ENCODE measurements at regions not wholly inside any gene's neighbourhood (a gene's known extent, or its start where the extent isn't known, plus 50 kb on each side); places are given as distances from the start of the nearest gene placed in this dataset.

- no peaks in the 10 kb centered on the region for H3K9me2 ChIP-seq (ENCODE audit: insufficient read depth)
- ChIA-PET CTCF (no interaction called here), POLR2A (ENCODE audit: unreplicated experiment) (no interaction called here)
- no peak overlapping the region for H3K4me3 ChIP-seq
- H3K27me3 ChIP-seq (ENCODE audit: insufficient read depth, low read depth) = no peaks in the 10 kb centered on the region
- no peaks in the 10 kb centered on the region for H3K79me2 ChIP-seq (ENCODE audit: low read depth)
- H3K4me2 ChIP-seq = no peak overlapping the region
- H3K9me3 ChIP-seq (ENCODE audit: insufficient read depth, low read depth) = no peaks in the 10 kb centered on the region
- H3K27ac ChIP-seq = no peak overlapping the region
- no TSS peak for BruUV-seq (replicated peaks)
- no peak for DNase-seq
- no peak for TF ChIP-seq EZH2 (IDR thresholded peaks at IDR 0.05; ENCODE audit: low read depth)
- TF ChIP-seq CTCF (conservative IDR thresholded peaks at IDR 0.05) = no peak
- intact Hi-C loops (cut with micrococcal nuclease; ENCODE audit: unreplicated experiment) = no loop called here
- no peaks in the 10 kb centered on the region for H3F3A ChIP-seq (ENCODE audit: insufficient read depth, low read depth)
- no peaks in the 10 kb centered on the region for H3K36me3 ChIP-seq (ENCODE audit: low read depth)
- no peak overlapping the region for H2AFZ ChIP-seq
- no peaks in the 10 kb centered on the region for H3K4me1 ChIP-seq (replicated peaks; ENCODE audit: insufficient read depth)
- H4K20me1 ChIP-seq (ENCODE audit: insufficient read depth) = no peaks in the 10 kb centered on the region
These were observed 256.2 kb upstream of the LUZP2 start for GRCh38 chr11:24240496-24241175.

- H3K9me2 ChIP-seq (ENCODE audit: insufficient read depth) = no peaks in the 10 kb centered on the region
- H4K20me1 ChIP-seq (ENCODE audit: insufficient read depth) = no peaks in the 10 kb centered on the region
- no peaks in the 10 kb centered on the region for H3K4me1 ChIP-seq (replicated peaks; ENCODE audit: insufficient read depth)
- no peaks in the 10 kb centered on the region for H3K27me3 ChIP-seq (ENCODE audit: insufficient read depth, low read depth)
- no peak overlapping the region for H3K4me3 ChIP-seq
- no peak for DNase-seq
- CTCF ChIA-PET = no interaction called here
- H2AFZ ChIP-seq = no peak overlapping the region
- no peak overlapping the region for H3K27ac ChIP-seq
- no peaks in the 10 kb centered on the region for H3K36me3 ChIP-seq (ENCODE audit: low read depth)
- no TSS peak for BruUV-seq (replicated peaks)
- no peaks in the 10 kb centered on the region for H3K9me3 ChIP-seq (ENCODE audit: insufficient read depth, low read depth)
- intact Hi-C loops (cut with micrococcal nuclease; ENCODE audit: unreplicated experiment) = no loop called here
- no peaks in the 10 kb centered on the region for H3F3A ChIP-seq (ENCODE audit: insufficient read depth, low read depth)
- no peak for TF ChIP-seq EZH2 (IDR thresholded peaks at IDR 0.05; ENCODE audit: low read depth)
- no peak for TF ChIP-seq CTCF (conservative IDR thresholded peaks at IDR 0.05)
- POLR2A ChIA-PET (ENCODE audit: unreplicated experiment) = no interaction called here
- no peaks in the 10 kb centered on the region for H3K79me2 ChIP-seq (ENCODE audit: low read depth)
- no peak overlapping the region for H3K4me2 ChIP-seq
These were observed 250.1 kb upstream of the LUZP2 start for GRCh38 chr11:24246715-24247114.

GRCh38 chr11:24247846-24248245 is 249.0 kb upstream of the LUZP2 start:
- CTCF ChIA-PET = no interaction called here
- Histone ChIP-seq H3K4me1 (replicated peaks; ENCODE audit: insufficient read depth) (no peaks in the 10 kb centered on the region), H3K36me3 (ENCODE audit: low read depth) (no peaks in the 10 kb centered on the region), H4K20me1 (ENCODE audit: insufficient read depth) (no peaks in the 10 kb centered on the region), H3K27ac (no peak overlapping the region), H3K4me2 (no peak overlapping the region), H3K9me3 (ENCODE audit: insufficient read depth, low read depth) (no peaks in the 10 kb centered on the region), H3K27me3 (ENCODE audit: insufficient read depth, low read depth) (no peaks in the 10 kb centered on the region), H3K79me2 (ENCODE audit: low read depth) (no peaks in the 10 kb centered on the region), H2AFZ (no peak overlapping the region), H3K4me3 (no peak overlapping the region), H3F3A (ENCODE audit: insufficient read depth, low read depth) (no peaks in the 10 kb centered on the region), H3K9me2 (ENCODE audit: insufficient read depth) (no peaks in the 10 kb centered on the region)
- POLR2A ChIA-PET (ENCODE audit: unreplicated experiment) = no interaction called here
- BruUV-seq (replicated peaks) = no TSS peak
- intact Hi-C loops (cut with micrococcal nuclease; ENCODE audit: unreplicated experiment) = no loop called here
- TF ChIP-seq EZH2 (IDR thresholded peaks at IDR 0.05; ENCODE audit: low read depth) (no peak), CTCF (conservative IDR thresholded peaks at IDR 0.05) (no peak)
- DNase-seq = no peak

Measured in PC-9 (cell line).